HepG2 (cell line): ENCODE measurements at regions not wholly inside any gene's neighbourhood (a gene's known extent, or its start where the extent isn't known, plus 50 kb on each side); places are given as distances from the start of the nearest gene placed in this dataset.

Source experiments
- CREM ChIP-seq, 2 experiments: sonication (generic) in 1 of 2; formaldehyde crosslinking in 1 of 2; IDR thresholded peaks; 2 replicates each; pipeline versions ENCODE4 v1.4.0 to v1.6.1; 2016 to 2020; ENCODE audit warnings: antibody characterized with exemption in 1 of 2, mild to moderate bottlenecking in 1 of 2, missing genetic modification reagents in 1 of 2
- ZBTB44 ChIP-seq: sonication (generic); formaldehyde crosslinking; IDR thresholded peaks from 2 replicates; pipeline ENCODE4 v1.4.0; 2020; ENCODE audit warnings: missing genetic modification reagents

- TF ChIP-seq CREM (IDR thresholded peaks at IDR 0.05), result no peak
- no peak for TF ChIP-seq CREM (CRISPR knock-in tag; IDR thresholded peaks at IDR 0.05)
- no peak for TF ChIP-seq ZBTB44 (CRISPR knock-in tag)
Observed at GRCh38 chr2:42879121-42879705, 86.8 kb upstream of the HAAO start.
